Urothelium cell line (cell line): ENCODE measurements at regions not wholly inside any gene's neighbourhood (a gene's known extent, or its start where the extent isn't known, plus 50 kb on each side); places are given as distances from the start of the nearest gene placed in this dataset.
"Not testable (repeated sequence)": the region's sequence is repeated elsewhere in the genome, so short reads cannot be mapped to it uniquely, and the experiment has no call there.

Experiments
- DNase-seq: peaks from one replicate; pipeline ENCODE4 v3.0.0; 2011; ENCODE audit warnings: low spot score, mixed read lengths
- FAIRE-seq: peaks from 2 replicates; lab custom pipeline; 2011; peaks lifted over from hg19 to GRCh38; lab: Jason Lieb, UNC

GRCh38 chr7:66455432-66455831 lies 173.2 kb upstream of the KCTD7 start:
- FAIRE-seq, DNase-seq: not testable (repeated sequence)

GRCh38 chr7:66456431-66456830 lies 172.2 kb upstream of the KCTD7 start:
- not testable (repeated sequence) for FAIRE-seq, DNase-seq

GRCh38 chr7:66458991-66459390 lies 169.7 kb upstream of the KCTD7 start:
- DNase-seq, FAIRE-seq: not testable (repeated sequence)

GRCh38 chr7:66459783-66460413 lies 168.8 kb upstream of the KCTD7 start:
- FAIRE-seq, DNase-seq: not testable (repeated sequence)

GRCh38 chr7:66460921-66461361 lies 167.7 kb upstream of the KCTD7 start:
- DNase-seq, result no peak
- no peak for FAIRE-seq

GRCh38 chr7:66461397-66461796 lies 167.3 kb upstream of the KCTD7 start:
- not testable (repeated sequence) for FAIRE-seq, DNase-seq

- DNase-seq, result not testable (repeated sequence)
Observed at GRCh38 chr7:66462831-66463230, 165.8 kb upstream of the KCTD7 start.

GRCh38 chr7:66464059-66464458 lies 164.6 kb upstream of the KCTD7 start:
- DNase-seq (no peak), FAIRE-seq (no peak)

More at GRCh38 chr7:66462831-66463230, 165.8 kb upstream of the KCTD7 start:
- not testable (repeated sequence) for FAIRE-seq

- FAIRE-seq, result no peak
- no peak for DNase-seq
Observed at GRCh38 chr7:66466081-66466600, 162.5 kb upstream of the KCTD7 start.

- FAIRE-seq (no peak), DNase-seq (no peak)
Observed at GRCh38 chr7:66467887-66468286, 160.8 kb upstream of the KCTD7 start.

GRCh38 chr7:66473064-66473463 lies 155.6 kb upstream of the KCTD7 start:
- DNase-seq, FAIRE-seq: not testable (repeated sequence)

GRCh38 chr7:66474441-66474840 lies 154.2 kb upstream of the KCTD7 start:
- no peak for FAIRE-seq
- DNase-seq, result no peak

GRCh38 chr7:66476056-66476455 lies 152.6 kb upstream of the KCTD7 start:
- DNase-seq, FAIRE-seq: not testable (repeated sequence)

GRCh38 chr7:66477822-66478397 lies 150.8 kb upstream of the KCTD7 start:
- not testable (repeated sequence) for FAIRE-seq, DNase-seq

GRCh38 chr7:66481229-66481628 lies 147.5 kb upstream of the KCTD7 start:
- not testable (repeated sequence) for FAIRE-seq, DNase-seq

GRCh38 chr7:66489065-66489464 lies 139.6 kb upstream of the KCTD7 start:
- not testable (repeated sequence) for DNase-seq, FAIRE-seq

GRCh38 chr7:66489741-66490140 lies 138.9 kb upstream of the KCTD7 start:
- FAIRE-seq, DNase-seq: not testable (repeated sequence)

- FAIRE-seq, result not testable (repeated sequence)
Observed at GRCh38 chr7:66490979-66491378, 137.7 kb upstream of the KCTD7 start.

GRCh38 chr7:66492405-66492804 lies 136.3 kb upstream of the KCTD7 start:
- FAIRE-seq, result not testable (repeated sequence)

More at GRCh38 chr7:66490979-66491378, 137.7 kb upstream of the KCTD7 start:
- DNase-seq, result not testable (repeated sequence)

GRCh38 chr7:66493235-66494205 lies 135.2 kb upstream of the KCTD7 start:
- FAIRE-seq (no peak), DNase-seq (peak; percentile 97)

More at GRCh38 chr7:66492405-66492804, 136.3 kb upstream of the KCTD7 start:
- DNase-seq, result not testable (repeated sequence)

- no peak for FAIRE-seq
- no peak for DNase-seq
Observed at GRCh38 chr7:66497346-66497745, 131.3 kb upstream of the KCTD7 start.
